ENCODE measurements at regions not wholly inside any gene's neighbourhood (a gene's known extent, or its start where the extent isn't known, plus 50 kb on each side); places are given as distances from the start of the nearest gene placed in this dataset.

DNA sequence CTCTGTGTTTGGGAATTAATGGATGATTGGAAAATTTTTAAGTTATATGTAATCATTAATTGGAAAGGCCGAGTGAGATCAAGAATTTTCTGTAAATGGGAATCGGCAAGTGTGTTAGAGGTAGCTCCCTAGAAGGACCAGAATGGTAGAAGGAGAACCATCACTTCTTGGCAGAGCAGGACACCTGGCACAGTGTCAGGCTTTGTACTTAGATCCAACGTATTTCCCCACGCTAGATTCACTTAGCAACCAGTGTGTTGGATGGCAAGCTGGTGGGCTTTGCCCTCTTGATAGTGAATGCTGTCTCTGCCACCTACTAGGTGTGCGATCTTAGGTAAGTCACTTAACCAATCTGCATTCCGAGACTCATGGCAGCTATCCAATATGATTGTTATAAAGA, 107.8 kb upstream of the ZNF438 start:
- DNase-seq, result no peak
- Histone ChIP-seq H3K27me3 (ENCODE audit: insufficient read depth, low read depth, severe bottlenecking) (no peaks in the 10 kb centered on the region), H3K36me3 (no peaks in the 10 kb centered on the region), H3K4me3 (ENCODE audit: low read depth, low read length) (no peak overlapping the region), H3K27ac (no peak overlapping the region), H3K9me3 (ENCODE audit: severe bottlenecking) (no peaks in the 10 kb centered on the region)
- TF ChIP-seq, protein P1, sequence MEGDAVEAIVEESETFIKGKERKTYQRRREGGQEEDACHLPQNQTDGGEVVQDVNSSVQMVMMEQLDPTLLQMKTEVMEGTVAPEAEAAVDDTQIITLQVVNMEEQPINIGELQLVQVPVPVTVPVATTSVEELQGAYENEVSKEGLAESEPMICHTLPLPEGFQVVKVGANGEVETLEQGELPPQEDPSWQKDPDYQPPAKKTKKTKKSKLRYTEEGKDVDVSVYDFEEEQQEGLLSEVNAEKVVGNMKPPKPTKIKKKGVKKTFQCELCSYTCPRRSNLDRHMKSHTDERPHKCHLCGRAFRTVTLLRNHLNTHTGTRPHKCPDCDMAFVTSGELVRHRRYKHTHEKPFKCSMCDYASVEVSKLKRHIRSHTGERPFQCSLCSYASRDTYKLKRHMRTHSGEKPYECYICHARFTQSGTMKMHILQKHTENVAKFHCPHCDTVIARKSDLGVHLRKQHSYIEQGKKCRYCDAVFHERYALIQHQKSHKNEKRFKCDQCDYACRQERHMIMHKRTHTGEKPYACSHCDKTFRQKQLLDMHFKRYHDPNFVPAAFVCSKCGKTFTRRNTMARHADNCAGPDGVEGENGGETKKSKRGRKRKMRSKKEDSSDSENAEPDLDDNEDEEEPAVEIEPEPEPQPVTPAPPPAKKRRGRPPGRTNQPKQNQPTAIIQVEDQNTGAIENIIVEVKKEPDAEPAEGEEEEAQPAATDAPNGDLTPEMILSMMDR (IDR thresholded peaks at IDR 0.05; ENCODE audit: low read depth, low read length), result no peak

DNA sequence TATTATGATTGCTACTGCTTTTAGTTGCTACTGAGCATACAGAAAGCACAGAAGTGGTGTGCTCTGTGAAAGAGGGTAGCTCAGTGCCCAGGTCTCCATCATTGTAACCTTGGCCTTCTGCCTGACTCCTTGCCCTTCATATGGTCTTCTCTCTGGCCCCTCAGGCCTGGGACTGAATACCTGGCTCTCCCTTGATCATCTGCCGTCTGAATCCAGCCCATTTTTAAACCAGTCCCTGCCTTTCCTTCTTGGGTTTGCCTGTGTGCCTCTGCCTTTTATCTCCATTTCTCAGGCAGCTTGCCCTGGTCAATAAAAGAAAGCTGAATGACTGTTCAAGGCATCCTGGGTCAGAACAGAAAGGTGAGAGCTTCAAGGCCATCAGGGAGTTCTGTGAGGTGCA, 109.1 kb upstream of the ZNF438 start:
- DNase-seq, result no peak
- Histone ChIP-seq H3K9me3 (ENCODE audit: severe bottlenecking) (no peaks in the 10 kb centered on the region), H3K36me3 (no peaks in the 10 kb centered on the region), H3K27ac (peak overlapping the region; percentile 39; the same call in 1 of the 2 replicates), H3K4me3 (ENCODE audit: low read depth, low read length) (no peak overlapping the region), H3K27me3 (ENCODE audit: insufficient read depth, low read depth, severe bottlenecking) (no peaks in the 10 kb centered on the region)
- TF ChIP-seq, protein P1 (IDR thresholded peaks at IDR 0.05; ENCODE audit: low read depth, low read length), result no peak

DNA sequence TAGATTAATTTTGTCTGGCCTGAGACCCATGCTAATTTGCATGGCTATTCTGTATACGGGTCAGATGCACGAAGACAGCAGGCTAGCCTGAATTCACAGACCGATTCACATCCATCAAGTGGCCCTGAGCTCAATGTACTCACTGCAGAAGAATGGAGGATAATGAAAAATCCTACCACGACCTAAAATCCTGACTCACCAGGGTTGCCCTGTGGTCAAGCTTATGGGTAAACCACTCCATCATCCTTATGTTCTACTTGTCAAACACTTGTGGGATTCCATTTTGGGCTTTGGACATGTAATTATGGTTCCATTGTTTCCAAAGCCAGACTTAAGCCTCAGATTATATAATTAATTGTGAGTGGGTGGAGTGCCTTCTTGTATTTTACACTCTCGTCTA, 110.4 kb upstream of the ZNF438 start:
- Histone ChIP-seq H3K36me3 (no peaks in the 10 kb centered on the region), H3K27ac (peak overlapping the region; percentile 29), H3K4me3 (ENCODE audit: low read depth, low read length) (no peak overlapping the region), H3K9me3 (ENCODE audit: severe bottlenecking) (no peaks in the 10 kb centered on the region), H3K27me3 (ENCODE audit: insufficient read depth, low read depth, severe bottlenecking) (no peaks in the 10 kb centered on the region)
- DNase-seq, result peak; percentile 44
- TF ChIP-seq, protein P1 (IDR thresholded peaks at IDR 0.05; ENCODE audit: low read depth, low read length), result no peak

DNA sequence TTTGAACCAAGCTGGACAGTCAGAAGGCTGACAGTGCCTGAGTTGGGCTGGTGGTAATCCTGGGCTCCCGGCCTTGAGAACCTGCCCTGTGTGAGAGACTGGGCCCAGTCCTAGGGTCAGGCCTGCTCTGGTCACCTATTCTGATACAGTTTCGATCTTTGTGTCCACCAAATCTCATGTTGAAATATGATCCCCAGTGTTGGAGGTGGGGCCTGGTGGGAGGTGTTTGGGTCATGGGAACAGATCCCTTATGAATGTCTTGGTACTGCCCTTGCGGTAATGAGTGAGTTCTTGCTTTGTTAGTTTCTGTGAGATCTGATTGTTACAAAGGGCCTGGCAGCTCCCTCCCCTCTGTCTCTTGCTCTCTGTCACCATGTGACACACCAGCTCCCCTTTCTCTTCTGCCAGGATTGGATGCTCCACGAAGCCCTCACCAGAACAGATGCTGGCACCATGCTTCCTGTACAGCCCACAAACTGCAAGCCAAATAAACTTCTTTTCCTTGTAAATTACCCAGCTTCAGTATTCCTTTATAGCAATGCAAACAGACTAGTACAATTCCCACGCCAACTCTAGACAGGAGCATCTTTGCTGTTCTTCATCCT, 111.8 kb upstream of the ZNF438 start:
- Histone ChIP-seq H3K4me3 (ENCODE audit: low read depth, low read length) (no peak overlapping the region), H3K27ac (no peak overlapping the region), H3K27me3 (ENCODE audit: insufficient read depth, low read depth, severe bottlenecking) (no peaks in the 10 kb centered on the region), H3K9me3 (ENCODE audit: severe bottlenecking) (no peaks in the 10 kb centered on the region), H3K36me3 (no peaks in the 10 kb centered on the region)
- no peak for DNase-seq
- TF ChIP-seq, protein P1 (IDR thresholded peaks at IDR 0.05; ENCODE audit: low read depth, low read length), result no peak

DNA sequence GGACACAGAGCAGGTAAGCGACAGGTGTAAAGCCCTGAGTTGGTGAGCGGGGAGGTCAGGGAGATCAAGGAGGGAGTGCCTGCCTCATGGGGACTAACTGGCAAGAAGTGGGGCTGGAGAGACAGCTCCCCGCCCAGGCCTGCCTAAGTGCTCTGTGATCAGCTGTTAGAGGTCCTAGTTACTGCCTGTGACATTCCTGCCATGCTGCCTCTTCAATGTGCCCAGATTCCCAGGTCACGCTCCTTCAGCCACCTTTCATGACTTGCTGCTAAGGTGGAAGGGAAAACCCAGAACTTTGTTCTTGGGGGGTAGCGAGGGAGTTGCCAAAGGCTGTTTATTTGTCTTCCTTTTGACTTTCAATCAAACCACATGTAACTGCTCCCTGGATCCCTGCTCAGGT, 114.3 kb upstream of the ZNF438 start:
- no peaks in the 10 kb centered on the region for H3K9me3 ChIP-seq (ENCODE audit: severe bottlenecking)
- H3K27me3 ChIP-seq (ENCODE audit: insufficient read depth, low read depth, severe bottlenecking), result no peaks in the 10 kb centered on the region
- TF ChIP-seq, protein P1 (IDR thresholded peaks at IDR 0.05; ENCODE audit: low read depth, low read length), result no peak
- H3K27ac ChIP-seq, result no peak overlapping the region
- no peak overlapping the region for H3K4me3 ChIP-seq (ENCODE audit: low read depth, low read length)
- no peaks in the 10 kb centered on the region for H3K36me3 ChIP-seq
- DNase-seq, result no peak

All from WERI-Rb-1 (cell line).